ENCODE measurements at regions not wholly inside any gene's neighbourhood (a gene's known extent, or its start where the extent isn't known, plus 50 kb on each side); places are given as distances from the start of the nearest gene placed in this dataset.

- TF ChIP-seq CTCF (IDR thresholded peaks at IDR 0.05; ENCODE audit: insufficient read depth, low read depth, low read length) (no peak), EZH2 (IDR thresholded peaks at IDR 0.05; ENCODE audit: insufficient read depth, low read length) (no peak)
Observed at GRCh38 chr15:25943831-25944230, 80.7 kb upstream of the ATP10A start.

All from astrocyte (in vitro differentiated cells and primary cell).